Skeletal muscle tissue (tissue), 3 donors: ENCODE measurements at regions not wholly inside any gene's neighbourhood (a gene's known extent, or its start where the extent isn't known, plus 50 kb on each side); places are given as distances from the start of the nearest gene placed in this dataset.

Experiments used
- H3K27ac ChIP-seq: one replicate; pipeline ENCODE4 v1.7.0; 2013; ENCODE audit warnings: mild to moderate bottlenecking, low read depth, low read length, inconsistent platforms
- H3K27me3 ChIP-seq, 3 donors: one replicate each; pipeline ENCODE4 v1.7.0; 2013; ENCODE audit warnings: low read length in 3 of 3; ENCODE audit not compliant: control insufficient read depth in 3 of 3, insufficient read depth in 3 of 3
- H3K36me3 ChIP-seq, 3 donors: one replicate each; pipeline ENCODE4 v1.7.0; 2013; ENCODE audit warnings: low read length in 3 of 3; ENCODE audit not compliant: control insufficient read depth in 3 of 3, insufficient read depth in 3 of 3
- H3K4me1 ChIP-seq, 3 donors: one replicate each; pipeline ENCODE4 v1.7.0; 2013; ENCODE audit warnings: low read length in 3 of 3, mild to moderate bottlenecking in 3 of 3; ENCODE audit not compliant: control insufficient read depth in 3 of 3, insufficient read depth in 3 of 3
- H3K4me3 ChIP-seq, 3 donors: one replicate each; pipeline ENCODE4 v1.7.0; 2013; ENCODE audit warnings: low read length in 3 of 3
- H3K9ac ChIP-seq, 3 donors: one replicate each; pipeline ENCODE4 v1.7.0; 2013; ENCODE audit warnings: low read length in 3 of 3, mild to moderate bottlenecking in 3 of 3, moderate library complexity in 2 of 3, low read depth in 1 of 3
- H3K9me3 ChIP-seq, 3 donors: one replicate each; pipeline ENCODE4 v1.7.0; 2013; ENCODE audit warnings: low read length in 3 of 3; ENCODE audit not compliant: control insufficient read depth in 3 of 3
- donor health status: Osteomylitis.

- Histone ChIP-seq H3K9ac (no peak overlapping the region), H3K27ac (no peak overlapping the region), H3K27me3 (no peaks in the 10 kb centered on the region), H3K9me3 (no peaks in the 10 kb centered on the region), H3K4me3 (no peak overlapping the region), H3K36me3 (no peaks in the 10 kb centered on the region), H3K4me1 (no peaks in the 10 kb centered on the region)
These were observed 135.2 kb downstream of the TLE3 start for GRCh38 chr15:69962561-69962960.

GRCh38 chr15:69963385-69963784 is 134.3 kb downstream of the TLE3 start:
- Histone ChIP-seq H3K9me3 (no peaks in the 10 kb centered on the region), H3K27ac (no peak overlapping the region)

GRCh38 chr15:69971771-69972170 is 125.9 kb downstream of the TLE3 start:
- H3K36me3 ChIP-seq = no peaks in the 10 kb centered on the region
- no peaks in the 10 kb centered on the region for H3K9me3 ChIP-seq
- H3K27ac ChIP-seq = no peak overlapping the region
- no peaks in the 10 kb centered on the region for H3K4me1 ChIP-seq
- H3K9ac ChIP-seq = no peak overlapping the region
- no peak overlapping the region for H3K4me3 ChIP-seq
- peaks cover 0 to 6% (median 0%) of the 10 kb centered on the region in 3 donors for H3K27me3 ChIP-seq

More at GRCh38 chr15:69963385-69963784, 134.3 kb downstream of the TLE3 start:
- Histone ChIP-seq H3K4me3 (no peak overlapping the region), H3K36me3 (no peaks in the 10 kb centered on the region), H3K4me1 (no peaks in the 10 kb centered on the region), H3K27me3 (no peaks in the 10 kb centered on the region), H3K9ac (no peak overlapping the region)

GRCh38 chr15:69972436-69972835 is 125.3 kb downstream of the TLE3 start:
- H3K4me1 ChIP-seq = no peaks in the 10 kb centered on the region
- H3K27ac ChIP-seq = no peak overlapping the region
- no peak overlapping the region for H3K4me3 ChIP-seq
- H3K9ac ChIP-seq = no peak overlapping the region
- peaks cover 0 to 6% (median 0%) of the 10 kb centered on the region in 3 donors for H3K27me3 ChIP-seq
- no peaks in the 10 kb centered on the region for H3K9me3 ChIP-seq
- H3K36me3 ChIP-seq = no peaks in the 10 kb centered on the region

- Histone ChIP-seq H3K36me3 (no peaks in the 10 kb centered on the region), H3K4me1 (no peaks in the 10 kb centered on the region), H3K4me3 (no peak overlapping the region), H3K27ac (no peak overlapping the region), H3K9me3 (no peaks in the 10 kb centered on the region), H3K27me3 (peaks cover 0 to 6% (median 0%) of the 10 kb centered on the region in 3 donors), H3K9ac (no peak overlapping the region)
These were observed 124.5 kb downstream of the TLE3 start for GRCh38 chr15:69973102-69973714.

GRCh38 chr15:69973880-69974279 is 123.8 kb downstream of the TLE3 start:
- H3K4me1 ChIP-seq = no peaks in the 10 kb centered on the region
- peaks cover 0 to 6% (median 0%) of the 10 kb centered on the region in 3 donors for H3K27me3 ChIP-seq
- H3K27ac ChIP-seq = no peak overlapping the region
- no peaks in the 10 kb centered on the region for H3K36me3 ChIP-seq
- H3K9ac ChIP-seq = no peak overlapping the region
- no peaks in the 10 kb centered on the region for H3K9me3 ChIP-seq
- H3K4me3 ChIP-seq = no peak overlapping the region

GRCh38 chr15:69974321-69974720 is 123.4 kb downstream of the TLE3 start:
- peaks cover 0 to 6% (median 0%) of the 10 kb centered on the region in 3 donors for H3K27me3 ChIP-seq

GRCh38 chr15:69976366-69976994 is 121.2 kb downstream of the TLE3 start:
- Histone ChIP-seq H3K4me1 (no peaks in the 10 kb centered on the region), H3K36me3 (no peaks in the 10 kb centered on the region), H3K27ac (no peak overlapping the region), H3K9me3 (no peaks in the 10 kb centered on the region), H3K4me3 (no peak overlapping the region), H3K9ac (no peak overlapping the region), H3K27me3 (peaks cover 3 to 8% (median 3%) of the 10 kb centered on the region in 3 donors)

More at GRCh38 chr15:69974321-69974720, 123.4 kb downstream of the TLE3 start:
- no peak overlapping the region for H3K27ac ChIP-seq
- no peak overlapping the region for H3K4me3 ChIP-seq
- no peak overlapping the region for H3K9ac ChIP-seq
- H3K9me3 ChIP-seq = no peaks in the 10 kb centered on the region
- H3K4me1 ChIP-seq = no peaks in the 10 kb centered on the region
- no peaks in the 10 kb centered on the region for H3K36me3 ChIP-seq

- H3K9ac ChIP-seq = no peak overlapping the region
- no peak overlapping the region for H3K27ac ChIP-seq
- no peak overlapping the region for H3K4me3 ChIP-seq
- no peaks in the 10 kb centered on the region for H3K4me1 ChIP-seq
- H3K27me3 ChIP-seq = peaks cover 7 to 23% (median 14%) of the 10 kb centered on the region in 3 donors
- no peaks in the 10 kb centered on the region for H3K9me3 ChIP-seq
- H3K36me3 ChIP-seq = no peaks in the 10 kb centered on the region
These were observed 119.1 kb downstream of the TLE3 start for GRCh38 chr15:69978603-69979002.

- Histone ChIP-seq H3K4me3 (no peak overlapping the region), H3K9ac (no peak overlapping the region), H3K9me3 (no peaks in the 10 kb centered on the region), H3K27ac (no peak overlapping the region), H3K36me3 (no peaks in the 10 kb centered on the region), H3K4me1 (no peaks in the 10 kb centered on the region), H3K27me3 (peaks cover 10 to 28% (median 17%) of the 10 kb centered on the region in 3 donors)
These were observed 118.5 kb downstream of the TLE3 start for GRCh38 chr15:69979262-69979661.
